HEK293 (cell line): ENCODE measurements at regions not wholly inside any gene's neighbourhood (a gene's known extent, or its start where the extent isn't known, plus 50 kb on each side); places are given as distances from the start of the nearest gene placed in this dataset.

ENCODE experiments used
- AEBP2 ChIP-seq: fragments of 450-650 bp; formaldehyde crosslinking; IDR thresholded peaks from 2 replicates; pipeline ENCODE4 v1.5.1; 2016; ENCODE audit warnings: missing biosample characterization, missing genetic modification characterization, borderline replicate concordance
- CTCF ChIP-seq: fragments of 450-650 bp; formaldehyde crosslinking; IDR thresholded peaks from 2 replicates; pipeline ENCODE4 v1.5.1; 2016; ENCODE audit warnings: missing biosample characterization, missing genetic modification characterization
- PATZ1 ChIP-seq: fragments of 450-650 bp; formaldehyde crosslinking; IDR thresholded peaks from 2 replicates; pipeline ENCODE4 v1.5.1; 2016; ENCODE audit warnings: missing biosample characterization, missing genetic modification characterization
- ZNF169 ChIP-seq: fragments of 450-650 bp; formaldehyde crosslinking; IDR thresholded peaks from 2 replicates; pipeline ENCODE4 v1.5.1; 2016; ENCODE audit warnings: missing biosample characterization, missing genetic modification characterization
- ZNF18 ChIP-seq: fragments of 450-650 bp; formaldehyde crosslinking; IDR thresholded peaks from 2 replicates; pipeline ENCODE4 v1.5.1; 2016; ENCODE audit warnings: missing biosample characterization, missing genetic modification characterization
- ZNF221 ChIP-seq: fragments of 450-650 bp; formaldehyde crosslinking; IDR thresholded peaks from 2 replicates; pipeline ENCODE4 v1.5.1; 2017; ENCODE audit warnings: missing biosample characterization, missing genetic modification characterization, borderline replicate concordance
- ZSCAN5A ChIP-seq: fragments of 450-650 bp; formaldehyde crosslinking; IDR thresholded peaks from 2 replicates; pipeline ENCODE4 v1.5.1; 2016; ENCODE audit warnings: missing biosample characterization, missing genetic modification characterization

- TF ChIP-seq CTCF (tag by site-specific recombination) (no peak), ZNF169 (no peak), ZSCAN5A (no peak), ZNF18 (tag by site-specific recombination) (no peak), AEBP2 (tag by site-specific recombination) (no peak), PATZ1 (tag by site-specific recombination) (no peak), ZNF221 (no peak)
These were observed 395.4 kb upstream of the NFE2L3 start for GRCh38 chr7:25756601-25757000.
